ENCODE measurements at regions not wholly inside any gene's neighbourhood (a gene's known extent, or its start where the extent isn't known, plus 50 kb on each side); places are given as distances from the start of the nearest gene placed in this dataset.

DNA sequence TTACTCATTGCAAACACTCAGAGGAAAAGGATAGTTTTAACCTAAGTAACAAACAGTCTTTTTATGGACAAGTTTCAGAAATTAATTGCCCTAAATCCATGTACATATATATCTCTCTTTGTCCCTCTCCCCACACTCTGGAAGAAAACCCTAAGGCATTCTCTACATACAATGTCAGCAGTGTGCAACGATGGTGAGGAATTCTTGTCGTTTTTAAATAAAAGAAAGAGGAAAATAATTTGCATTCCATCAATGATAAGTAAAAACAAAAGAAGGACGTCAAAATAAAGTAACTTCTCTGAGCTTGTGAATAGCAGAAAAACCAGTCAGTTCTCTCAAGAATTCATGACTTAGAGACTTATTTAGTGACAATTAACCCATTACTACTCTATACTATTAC, 550.5 kb upstream of the DIPK2B start:
- peak; percentile 51 for DNase-seq (ENCODE audit: low read depth)
- no peak overlapping the region for H3K4me3 ChIP-seq (ENCODE audit: low read depth, low read length)
- TF ChIP-seq, protein P1, sequence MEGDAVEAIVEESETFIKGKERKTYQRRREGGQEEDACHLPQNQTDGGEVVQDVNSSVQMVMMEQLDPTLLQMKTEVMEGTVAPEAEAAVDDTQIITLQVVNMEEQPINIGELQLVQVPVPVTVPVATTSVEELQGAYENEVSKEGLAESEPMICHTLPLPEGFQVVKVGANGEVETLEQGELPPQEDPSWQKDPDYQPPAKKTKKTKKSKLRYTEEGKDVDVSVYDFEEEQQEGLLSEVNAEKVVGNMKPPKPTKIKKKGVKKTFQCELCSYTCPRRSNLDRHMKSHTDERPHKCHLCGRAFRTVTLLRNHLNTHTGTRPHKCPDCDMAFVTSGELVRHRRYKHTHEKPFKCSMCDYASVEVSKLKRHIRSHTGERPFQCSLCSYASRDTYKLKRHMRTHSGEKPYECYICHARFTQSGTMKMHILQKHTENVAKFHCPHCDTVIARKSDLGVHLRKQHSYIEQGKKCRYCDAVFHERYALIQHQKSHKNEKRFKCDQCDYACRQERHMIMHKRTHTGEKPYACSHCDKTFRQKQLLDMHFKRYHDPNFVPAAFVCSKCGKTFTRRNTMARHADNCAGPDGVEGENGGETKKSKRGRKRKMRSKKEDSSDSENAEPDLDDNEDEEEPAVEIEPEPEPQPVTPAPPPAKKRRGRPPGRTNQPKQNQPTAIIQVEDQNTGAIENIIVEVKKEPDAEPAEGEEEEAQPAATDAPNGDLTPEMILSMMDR (IDR thresholded peaks at IDR 0.05; ENCODE audit: insufficient read depth, low read length), result no peak

DNA sequence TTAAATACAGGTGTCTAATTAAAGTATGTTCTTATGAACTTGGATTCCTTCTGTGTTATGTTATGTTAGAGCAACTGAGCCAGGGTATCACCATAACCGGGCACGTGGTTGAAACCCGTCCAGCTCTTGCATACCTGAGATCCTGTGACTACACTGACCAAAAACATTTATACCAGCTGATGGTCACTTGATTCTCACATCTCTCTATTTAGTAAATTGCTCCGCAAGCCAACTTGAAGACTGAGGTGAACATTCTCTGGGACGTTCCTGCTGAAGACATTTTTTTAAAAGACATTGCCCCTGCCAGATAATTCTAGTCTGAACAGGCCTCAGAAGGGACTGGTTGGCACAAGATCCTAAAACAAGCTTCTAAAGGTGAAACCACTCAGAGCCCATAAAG, 550.0 kb upstream of the DIPK2B start:
- no peak for DNase-seq (ENCODE audit: low read depth)
- TF ChIP-seq, protein P1 (IDR thresholded peaks at IDR 0.05; ENCODE audit: insufficient read depth, low read length), result no peak
- H3K4me3 ChIP-seq (ENCODE audit: low read depth, low read length), result no peak overlapping the region

DNA sequence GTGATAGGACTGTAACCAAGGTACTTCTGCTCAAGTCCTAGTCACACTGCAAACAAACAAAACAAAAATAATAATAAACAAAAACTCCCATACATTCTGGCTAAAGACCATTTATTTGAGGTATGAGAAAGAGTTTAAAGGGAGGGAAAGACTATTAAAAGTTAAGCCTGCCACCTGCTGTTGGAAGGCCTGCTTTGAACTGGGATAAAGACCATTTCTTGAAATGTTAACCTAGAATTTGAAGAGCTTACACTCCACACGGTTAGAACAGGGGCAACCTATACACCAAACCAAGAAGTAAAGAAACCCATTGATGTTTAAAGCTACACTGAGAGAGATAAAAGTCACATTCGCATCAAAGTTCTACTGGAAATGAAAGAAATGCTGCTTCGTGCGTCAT, 548.7 kb upstream of the DIPK2B start:
- no peak overlapping the region for H3K4me3 ChIP-seq (ENCODE audit: low read depth, low read length)
- peak; percentile 64 for DNase-seq (ENCODE audit: low read depth)

DNA sequence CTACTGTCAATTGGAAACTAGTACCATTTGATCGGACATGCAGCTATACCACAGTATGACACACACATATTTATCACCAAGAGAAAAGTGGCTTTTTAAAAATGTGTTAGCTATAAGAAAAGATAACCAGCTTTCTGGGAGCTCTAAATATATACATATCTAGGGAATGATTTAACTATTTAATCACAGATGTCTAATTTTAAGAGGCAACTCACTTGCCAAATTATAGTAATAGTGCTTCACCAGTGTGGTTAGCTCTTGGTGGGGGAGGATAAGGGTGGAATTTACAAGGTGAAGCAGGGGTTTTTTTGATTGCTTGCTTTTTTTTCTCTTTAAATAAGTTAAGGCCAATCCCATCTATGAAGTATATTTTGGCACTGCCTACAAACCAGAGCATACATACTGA, 547.7 kb upstream of the DIPK2B start:
- TF ChIP-seq, protein P1 (IDR thresholded peaks at IDR 0.05; ENCODE audit: insufficient read depth, low read length), result no peak
- no peak overlapping the region for H3K4me3 ChIP-seq (ENCODE audit: low read depth, low read length)
- DNase-seq (ENCODE audit: low read depth), result no peak

More for the DNA sequence above, 548.7 kb upstream of the DIPK2B start:
- TF ChIP-seq, protein P1 (IDR thresholded peaks at IDR 0.05; ENCODE audit: insufficient read depth, low read length), result peak; percentile 53

DNA sequence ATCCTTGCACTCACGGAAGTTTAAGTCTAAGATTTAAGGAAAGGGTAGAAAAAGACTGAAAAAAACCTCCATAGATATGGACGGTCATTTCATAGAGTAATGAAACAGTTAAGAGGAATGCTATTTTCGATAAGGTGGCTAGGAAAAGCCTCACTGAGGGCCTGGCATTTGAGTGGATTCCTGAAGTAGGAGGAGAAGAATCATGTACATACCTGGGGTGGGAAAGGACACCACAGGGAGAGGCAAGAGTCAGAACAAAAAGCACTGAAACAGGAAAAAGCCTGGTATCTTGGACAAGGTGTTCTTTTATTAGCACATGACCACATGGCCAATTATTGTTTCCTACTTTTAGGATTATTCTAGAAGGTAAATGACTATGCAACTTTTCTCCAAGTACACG, 547.2 kb upstream of the DIPK2B start:
- TF ChIP-seq, protein P1 (IDR thresholded peaks at IDR 0.05; ENCODE audit: insufficient read depth, low read length), result no peak
- no peak overlapping the region for H3K4me3 ChIP-seq (ENCODE audit: low read depth, low read length)
- DNase-seq (ENCODE audit: low read depth), result no peak

DNA sequence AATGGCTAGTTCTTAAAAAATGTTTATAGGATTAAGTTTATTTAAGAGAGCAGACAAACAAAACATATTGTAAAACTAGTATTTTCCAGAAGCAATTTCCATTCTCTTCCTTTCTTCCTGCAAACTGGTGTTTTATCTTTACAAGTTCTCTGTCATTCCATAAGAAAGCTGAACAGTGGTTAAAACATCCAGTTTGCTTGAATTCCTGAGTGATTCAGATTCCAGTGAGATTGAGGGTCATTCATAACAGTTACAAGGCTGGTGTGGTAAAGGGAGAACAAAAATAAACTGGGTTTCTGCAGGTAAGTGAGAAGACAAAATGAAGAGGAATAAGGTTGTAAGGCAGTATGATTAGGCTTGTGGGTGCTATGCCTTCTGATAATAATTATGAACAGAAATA, 544.8 kb upstream of the DIPK2B start:
- H3K4me3 ChIP-seq (ENCODE audit: low read depth, low read length), result no peak overlapping the region
- no peak for DNase-seq (ENCODE audit: low read depth)
- TF ChIP-seq, protein P1 (IDR thresholded peaks at IDR 0.05; ENCODE audit: insufficient read depth, low read length), result no peak

DNA sequence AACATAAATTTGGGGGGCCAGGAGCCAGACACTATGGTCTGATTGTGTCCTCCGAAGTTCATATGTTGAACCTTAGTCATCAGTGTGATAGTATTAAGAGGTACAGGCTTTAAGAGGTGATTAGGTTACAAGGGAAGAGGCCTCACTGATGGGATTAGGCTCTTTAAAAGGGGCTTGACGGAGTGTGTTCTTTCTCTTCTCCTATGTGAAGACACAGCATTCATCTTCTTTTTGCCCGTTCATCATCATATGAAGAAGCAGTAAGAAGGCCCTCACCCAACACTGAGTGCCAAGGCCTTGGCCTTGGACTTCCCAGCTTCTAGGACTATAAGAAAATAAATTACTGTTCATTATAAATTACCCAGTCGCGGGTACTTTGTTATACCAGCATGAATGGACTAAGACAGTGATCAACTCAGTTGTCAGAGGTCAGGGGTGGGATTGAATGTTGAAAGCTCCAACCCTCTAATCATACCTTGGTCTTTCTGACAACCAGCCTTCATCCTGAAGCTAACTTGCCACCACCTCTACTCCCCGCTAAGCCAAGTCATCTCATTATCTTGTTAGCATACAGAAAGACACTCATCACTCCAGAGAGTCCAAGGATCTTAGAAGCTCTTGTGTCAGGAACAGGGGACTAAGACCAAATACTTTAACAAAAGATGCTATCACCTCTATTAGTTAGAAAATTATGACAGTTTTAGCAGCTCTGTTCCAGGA, 543.4 kb upstream of the DIPK2B start:
- DNase-seq (ENCODE audit: low read depth), result no peak
- no peak overlapping the region for H3K4me3 ChIP-seq (ENCODE audit: low read depth, low read length)
- TF ChIP-seq, protein P1 (IDR thresholded peaks at IDR 0.05; ENCODE audit: insufficient read depth, low read length), result no peak
